IMR-90 (cell line): ENCODE measurements at regions not wholly inside any gene's neighbourhood (a gene's known extent, or its start where the extent isn't known, plus 50 kb on each side); places are given as distances from the start of the nearest gene placed in this dataset.
A peak's percentile ranks its signal among the peaks of the same experiment; 100 is the strongest.
"Not testable (repeated sequence)": the region's sequence is repeated elsewhere in the genome, so short reads cannot be mapped to it uniquely, and the experiment has no call there.

Experiments used
- ATAC-seq: fragments of 200-7000 bp; cut with Tn5 transposase; 2 replicates; pipeline ENCODE4 v1.9.1; 2020; ENCODE audit warnings: low read depth, mild to moderate bottlenecking, moderate library complexity
- BruUV-seq: library from RNA; stranded (reverse); fragments of 400-500 nt; replicated peaks from 2 replicates; lab custom pipeline; 2021; lab: Mats Ljungman, UMichigan
- CTCF ChIA-PET: fragments of 300-600 bp; formaldehyde crosslinking; extraction: SDS; loops from one replicate; lab custom pipeline; 2021; ENCODE audit warnings: antibody characterized with exemption; lab: Yijun Ruan, JAX
- POLR2A ChIA-PET: fragments of 300-600 bp; sonication (Branson Sonifier 250); formaldehyde crosslinking; loops from one replicate; lab custom pipeline; 2022; ENCODE audit warnings: antibody characterized with exemption; ENCODE audit not compliant: unreplicated experiment; lab: Charles Lee
- DNase-seq: peaks from one replicate; pipeline ENCODE4 v3.0.0; 2013
- H2AFZ ChIP-seq: replicated peaks from 2 replicates; pipeline ENCODE3; 2013; ENCODE audit warnings: low read length, mild to moderate bottlenecking; ENCODE audit not compliant: poor library complexity
- H2AK5ac ChIP-seq: 2 replicates; pipeline ENCODE4 v1.6.1; 2013; ENCODE audit warnings: low read depth, low read length, inconsistent platforms
- H2AK9ac ChIP-seq: replicated peaks from 2 replicates; pipeline ENCODE3; 2013; ENCODE audit warnings: mild to moderate bottlenecking, low read depth, low read length, moderate library complexity; ENCODE audit not compliant: poor library complexity
- H2BK120ac ChIP-seq: 2 replicates; pipeline ENCODE4 v1.6.1; 2013; ENCODE audit warnings: low read depth, low read length, inconsistent platforms
- H2BK15ac ChIP-seq: 3 replicates; pipeline ENCODE4 v1.6.1; 2013; ENCODE audit warnings: low read depth, low read length, inconsistent platforms
- H2BK20ac ChIP-seq: 2 replicates; pipeline ENCODE4 v1.6.1; 2013; ENCODE audit warnings: low read depth, mild to moderate bottlenecking, inconsistent platforms, low read length, moderate library complexity
- H2BK5ac ChIP-seq: 2 replicates; pipeline ENCODE4 v1.6.1; 2013; ENCODE audit warnings: mild to moderate bottlenecking, low read depth, low read length, inconsistent platforms; ENCODE audit not compliant: poor library complexity, severe bottlenecking
- H3K14ac ChIP-seq: replicated peaks from 2 replicates; pipeline ENCODE4 v1.6.1; 2013; ENCODE audit warnings: low read depth, low read length, inconsistent platforms
- H3K18ac ChIP-seq: 2 replicates; pipeline ENCODE4 v1.6.1; 2013; ENCODE audit warnings: low read depth, low read length, control low read depth
- H3K23ac ChIP-seq: 2 replicates; pipeline ENCODE4 v1.6.1; 2013; ENCODE audit warnings: low read depth, low read length, inconsistent platforms
- H3K27ac ChIP-seq: 2 replicates; pipeline ENCODE4 v1.5.1; 2013; ENCODE audit warnings: mild to moderate bottlenecking, control low read depth, low read length; ENCODE audit not compliant: insufficient read depth
- H3K27me3 ChIP-seq: 2 replicates; pipeline ENCODE4 v1.6.1; 2013; ENCODE audit warnings: low read length; ENCODE audit not compliant: control insufficient read depth, insufficient read depth
- H3K36me3 ChIP-seq: 2 replicates; pipeline ENCODE4 v1.6.1; 2013; ENCODE audit warnings: low read length, mixed read lengths; ENCODE audit not compliant: control insufficient read depth, insufficient read depth
- H3K4ac ChIP-seq: 2 replicates; pipeline ENCODE4 v1.6.1; 2013; ENCODE audit warnings: low read depth, low read length, inconsistent platforms
- H3K4me1 ChIP-seq: 2 replicates; pipeline ENCODE4 v1.6.1; 2013; ENCODE audit warnings: low read length, mixed read lengths; ENCODE audit not compliant: control insufficient read depth, insufficient read depth
- H3K4me2 ChIP-seq: 2 replicates; pipeline ENCODE4 v1.6.1; 2013; ENCODE audit warnings: low read depth, mild to moderate bottlenecking, control low read depth, low read length, moderate library complexity
- H3K4me3 ChIP-seq: 2 replicates; pipeline ENCODE4 v1.5.1; 2013; ENCODE audit warnings: low read depth, mild to moderate bottlenecking, control low read depth, low read length, moderate library complexity; ENCODE audit not compliant: insufficient read depth
- H3K56ac ChIP-seq: 2 replicates; pipeline ENCODE4 v1.6.1; 2013; ENCODE audit warnings: low read length, inconsistent platforms; ENCODE audit not compliant: insufficient read depth; ENCODE audit errors: extremely low read depth
- H3K79me1 ChIP-seq, 2 experiments: 2 replicates each; pipeline ENCODE4 v1.6.1; 2013; ENCODE audit warnings: low read length in 2 of 2, inconsistent platforms in 1 of 2, low read depth in 1 of 2
- H3K9ac ChIP-seq: 2 replicates; pipeline ENCODE4 v1.6.1; 2013; ENCODE audit warnings: low read depth, low read length, control low read depth
- H3K9me1 ChIP-seq: 2 replicates; pipeline ENCODE4 v1.6.1; 2013; ENCODE audit warnings: low read length, inconsistent platforms; ENCODE audit not compliant: insufficient read depth
- H3K9me3 ChIP-seq: 2 replicates; pipeline ENCODE4 v1.6.1; 2013; ENCODE audit warnings: low read length; ENCODE audit not compliant: control insufficient read depth, insufficient read depth
- H4K20me1 ChIP-seq: 2 replicates; pipeline ENCODE4 v1.6.1; 2013; ENCODE audit warnings: low read length, inconsistent platforms; ENCODE audit not compliant: insufficient read depth
- H4K5ac ChIP-seq: 2 replicates; pipeline ENCODE4 v1.6.1; 2013; ENCODE audit warnings: mild to moderate bottlenecking, low read depth, low read length, control low read depth
- H4K8ac ChIP-seq, 2 experiments: 2 replicates each; pipeline ENCODE4 v1.6.1; 2013; ENCODE audit warnings: low read depth in 2 of 2, low read length in 2 of 2, control low read depth in 1 of 2, inconsistent platforms in 1 of 2
- H4K91ac ChIP-seq: 2 replicates; pipeline ENCODE4 v1.6.1; 2013; ENCODE audit warnings: low read depth, low read length, inconsistent platforms; ENCODE audit not compliant: insufficient read depth
- WGBS, 2 experiments: methylation state at CpG; one replicate each; pipeline versions ENCODE4 v1.1.5 to v1.1.7; 2013; ENCODE audit warnings: missing lambda C conversion rate in 2 of 2; ENCODE audit not compliant: insufficient read length in 1 of 2; ENCODE audit errors: extremely low coverage in 2 of 2; 5-methylcytosine and 5-hydroxymethylcytosine counted together
- dilution Hi-C: fragments of 300-500 bp; cut with HindIII; formaldehyde crosslinking; loops from one replicate; pipeline ENCODE4 v1.14.3; 2018; ENCODE audit warnings: low sequenced_read_pairs; ENCODE audit not compliant: unreplicated experiment
- in situ Hi-C: fragments of 300-500 bp; cut with MboI; formaldehyde crosslinking; loops from 3 replicates; pipeline ENCODE4 v1.14.3; 2019; ENCODE audit warnings: low sequenced_read_pairs, inconsistent platforms, mixed read lengths
- intact Hi-C: fragments of 100-400 bp; cut with micrococcal nuclease; formaldehyde crosslinking; loops from 2 replicates; pipeline ENCODE4 v1.10.0; 2022

GRCh38 chr17:20843799-20844553, 198.8 kb downstream of the USP22 start:
- peak; percentile 32; the same call in 1 of the 2 replicates for ATAC-seq
- H2BK120ac ChIP-seq, H2BK15ac ChIP-seq, H4K20me1 ChIP-seq, H3K56ac ChIP-seq, H3K4me1 ChIP-seq, H3K4me3 ChIP-seq, H4K8ac ChIP-seq, H3K36me3 ChIP-seq, H3K9me3 ChIP-seq, H2AK9ac ChIP-seq, POLR2A ChIA-PET, H2BK20ac ChIP-seq, H3K9me1 ChIP-seq, DNase-seq, H2AFZ ChIP-seq, H4K91ac ChIP-seq, dilution Hi-C loops, H4K5ac ChIP-seq, BruUV-seq, H3K79me1 ChIP-seq, H3K27ac ChIP-seq, H3K18ac ChIP-seq, H3K9ac ChIP-seq, H3K23ac ChIP-seq, H3K27me3 ChIP-seq, in situ Hi-C loops, CTCF ChIA-PET, H3K4ac ChIP-seq, H2BK5ac ChIP-seq, H3K14ac ChIP-seq, H3K4me2 ChIP-seq, intact Hi-C loops, H2AK5ac ChIP-seq: not testable (repeated sequence)
- WGBS, 2 experiments = no CpG with 5 or more reads among the region's 74 CpGs
